ENCODE measurements at regions not wholly inside any gene's neighbourhood (a gene's known extent, or its start where the extent isn't known, plus 50 kb on each side); places are given as distances from the start of the nearest gene placed in this dataset.

GRCh38 chr7:81008901-81009300 lies 90.0 kb upstream of the SEMA3C start:
- TF ChIP-seq CTCF (IDR thresholded peaks at IDR 0.05), result no peak
- TF ChIP-seq EZH2 (IDR thresholded peaks at IDR 0.05; ENCODE audit: borderline replicate concordance, insufficient read depth, low read depth, low read length, poor library complexity, severe bottlenecking), result no peak

All from B cell (primary cell).